GM12892 (cell line): ENCODE measurements at regions not wholly inside any gene's neighbourhood (a gene's known extent, or its start where the extent isn't known, plus 50 kb on each side); places are given as distances from the start of the nearest gene placed in this dataset.

ENCODE experiments used
- POLR2A ChIP-seq: IDR thresholded peaks from 2 replicates; pipeline ENCODE4 v1.6.1; 2011; ENCODE audit warnings: low read depth, low read length, control low read depth
- TAF1 ChIP-seq: IDR thresholded peaks from 2 replicates; pipeline ENCODE4 v1.6.1; 2011; ENCODE audit warnings: low read depth, mild to moderate bottlenecking, control low read depth, low read length, borderline replicate concordance

DNA sequence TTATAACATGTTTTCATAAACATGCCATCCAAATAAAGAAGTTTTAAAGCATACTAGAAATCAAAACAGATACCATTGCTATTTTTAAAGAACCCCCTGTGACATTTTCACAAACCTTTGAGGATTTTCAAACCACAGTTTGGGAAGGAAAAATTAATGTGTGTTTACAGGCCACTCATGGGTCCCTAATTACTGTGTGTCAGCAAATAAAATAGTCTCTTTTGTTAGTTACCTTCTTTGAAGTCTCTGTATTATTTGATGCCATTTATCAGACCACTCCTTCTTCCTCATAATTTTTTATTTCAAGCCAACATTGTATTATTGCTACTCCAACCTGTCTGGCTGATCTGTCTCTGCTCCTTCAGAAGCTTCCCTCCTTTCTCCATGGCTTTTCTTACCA, 72.6 kb upstream of the TET2 start:
- TF ChIP-seq POLR2A, result no peak
- no peak for TF ChIP-seq TAF1
